Activated CD8-positive, alpha-beta memory T cell treated with anti-CD3 and anti-CD28 coated beads for 48 hours (primary cell): ENCODE measurements at regions not wholly inside any gene's neighbourhood (a gene's known extent, or its start where the extent isn't known, plus 50 kb on each side); places are given as distances from the start of the nearest gene placed in this dataset.

Experiments used
- DNase-seq, 3 experiments: peaks; one replicate each; pipeline ENCODE4 v3.0.0-alpha.2; 2020; ENCODE audit warnings: low read depth in 2 of 3, low spot score in 2 of 3

DNA sequence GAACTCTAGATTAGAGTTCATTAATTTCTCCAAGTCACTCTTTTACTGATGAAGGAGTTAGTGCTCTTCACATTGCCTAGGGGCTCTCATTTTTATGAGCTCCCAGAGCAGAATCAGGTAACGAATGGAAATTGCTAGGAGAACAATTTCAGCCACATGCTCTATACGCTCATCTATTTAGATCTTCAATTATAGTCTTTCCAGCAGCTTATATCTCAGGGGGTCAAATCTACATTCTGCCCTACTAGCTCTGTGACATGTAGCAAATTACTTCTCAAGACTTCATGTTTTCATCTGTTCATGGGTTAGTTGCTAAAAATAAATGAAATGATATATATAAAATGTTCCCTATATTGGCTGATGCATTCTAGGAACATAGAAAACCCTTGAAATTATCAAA, 183.6 kb downstream of the PLPP3 start:
- DNase-seq: no peak

DNA sequence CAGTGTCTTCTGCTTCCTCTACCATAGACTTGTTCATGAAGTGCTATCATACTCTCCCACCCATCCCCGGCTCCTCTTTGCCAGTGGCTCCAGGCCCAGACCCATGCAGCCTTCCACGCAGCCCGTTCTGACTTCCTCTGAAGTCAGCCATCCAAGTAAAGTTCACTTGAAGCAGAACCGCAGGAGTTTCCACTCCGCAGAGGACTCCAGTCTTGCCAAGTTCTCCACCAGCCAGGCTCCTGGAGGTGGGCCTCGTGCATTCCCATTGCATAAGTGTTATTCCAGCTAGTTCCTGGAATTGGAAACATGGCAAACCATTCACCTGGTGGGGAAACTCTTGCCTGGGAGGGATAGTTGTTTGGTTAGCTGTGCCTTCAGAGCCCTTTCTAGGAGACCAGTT, 185.1 kb downstream of the PLPP3 start:
- DNase-seq: no peak

DNA sequence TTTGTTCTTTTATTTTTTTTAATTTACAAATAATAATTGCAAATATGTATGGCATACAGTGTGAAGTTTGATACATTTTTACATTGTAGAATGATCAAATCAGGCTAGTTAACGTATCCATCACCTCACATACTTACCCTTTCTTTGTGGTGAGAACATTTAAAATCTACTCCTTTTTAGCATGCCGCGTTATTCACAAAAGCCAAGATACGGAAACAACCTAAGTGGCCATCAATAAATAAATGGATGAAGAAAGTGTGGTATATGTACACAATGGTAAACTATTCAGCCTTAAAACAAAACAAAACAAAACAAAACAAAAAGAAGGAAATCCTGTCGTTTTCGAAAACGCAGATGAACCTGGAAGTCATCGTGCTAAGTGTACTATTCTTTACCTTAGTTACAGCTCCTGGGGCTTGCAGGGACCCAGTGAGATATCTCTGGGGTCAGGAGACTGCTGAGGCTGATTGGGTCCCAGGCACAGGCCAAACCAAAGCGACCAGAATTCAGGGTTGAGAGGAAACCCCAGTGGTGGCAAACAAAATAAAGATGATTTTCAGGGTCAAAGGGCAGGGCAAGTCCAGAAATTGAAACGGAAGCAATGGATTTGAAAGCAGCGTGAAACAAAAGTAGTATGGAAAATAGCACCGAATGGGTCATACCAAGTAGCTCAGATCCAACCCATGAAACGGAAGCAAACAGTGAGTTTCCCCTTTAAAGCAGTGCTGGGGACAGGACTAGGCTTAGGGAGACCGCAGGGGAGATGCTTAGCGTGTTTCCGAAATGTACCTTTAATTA, 188.2 kb downstream of the PLPP3 start:
- no peak for DNase-seq

DNA sequence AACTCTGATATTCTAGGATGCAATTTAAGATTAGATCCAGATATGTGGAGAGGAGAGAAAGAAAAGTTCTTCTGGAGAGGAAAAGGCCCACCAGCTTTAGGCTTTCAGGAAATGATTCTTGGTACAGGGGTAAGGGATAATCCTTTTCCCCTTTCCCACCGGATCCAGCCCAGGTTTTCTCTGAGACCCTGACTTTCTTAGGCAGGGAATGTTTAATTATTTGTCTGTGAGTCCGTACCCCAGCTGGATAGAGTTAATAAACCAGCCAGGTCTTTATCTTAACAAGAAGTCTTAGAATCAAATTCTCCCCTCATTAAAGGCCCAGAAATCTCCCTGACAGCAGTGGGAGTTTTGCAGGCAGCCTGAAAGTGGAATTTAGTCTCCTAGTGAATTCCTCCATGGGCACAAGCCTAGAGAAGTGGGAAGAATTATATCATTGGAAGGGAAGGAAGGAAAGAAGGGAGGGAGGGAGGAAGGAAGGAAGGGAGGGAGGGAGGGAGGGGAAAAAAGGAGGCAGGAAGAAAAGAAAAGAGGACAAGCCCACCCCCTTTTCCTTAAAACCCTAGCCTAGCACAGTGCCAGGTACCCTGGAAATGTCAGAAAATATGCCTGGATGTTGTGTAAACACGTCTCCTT, 189.0 kb downstream of the PLPP3 start:
- no peak for DNase-seq

DNA sequence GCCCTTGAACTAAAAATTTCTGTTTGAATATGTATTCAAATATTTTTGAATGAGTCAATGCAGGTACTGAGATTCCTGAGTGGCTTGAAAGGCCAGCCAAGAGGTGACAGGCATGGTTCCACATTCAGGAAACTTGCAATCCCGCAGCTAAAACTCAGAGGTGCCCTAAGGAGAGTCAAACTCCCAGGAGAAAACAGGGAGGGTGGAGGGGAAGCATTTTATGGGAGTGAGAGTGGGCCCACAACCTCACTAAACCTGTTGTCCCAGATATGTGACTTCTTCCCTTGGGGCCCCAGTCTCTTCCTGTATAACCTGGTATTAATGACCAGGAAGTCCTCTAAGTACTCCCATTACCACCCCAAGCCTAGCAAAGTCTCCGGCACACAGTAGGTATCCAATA, 189.6 kb downstream of the PLPP3 start:
- no peak for DNase-seq

DNA sequence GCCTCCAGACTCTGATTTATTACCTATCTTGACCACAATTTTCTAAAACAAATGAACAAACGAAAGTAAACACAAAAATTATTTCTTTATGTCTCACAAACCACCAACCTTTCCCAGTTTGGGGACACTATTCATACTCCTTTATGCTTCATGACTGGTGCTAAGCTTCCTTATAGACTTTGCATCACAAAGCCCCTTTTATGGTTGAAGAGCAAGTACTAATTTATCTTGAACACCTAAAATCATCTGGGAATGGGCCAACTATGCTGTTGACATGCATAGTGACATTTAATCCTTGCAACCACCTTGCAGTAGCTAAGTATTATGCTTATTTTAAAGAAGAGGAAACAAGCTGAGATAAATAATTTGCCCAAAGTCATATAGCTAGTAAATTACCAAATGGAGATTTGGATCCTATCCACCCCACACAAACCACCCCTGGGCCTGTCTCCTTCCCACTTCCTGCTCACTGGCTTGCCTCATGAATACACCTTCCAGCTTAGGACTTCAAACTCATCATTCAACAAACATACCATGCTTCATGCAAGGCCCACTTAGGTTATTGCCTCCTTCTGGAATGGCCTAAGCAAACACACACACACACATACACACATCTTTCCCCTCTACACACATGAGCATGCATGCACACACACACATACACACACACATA, 192.2 kb downstream of the PLPP3 start:
- DNase-seq: no peak

DNA sequence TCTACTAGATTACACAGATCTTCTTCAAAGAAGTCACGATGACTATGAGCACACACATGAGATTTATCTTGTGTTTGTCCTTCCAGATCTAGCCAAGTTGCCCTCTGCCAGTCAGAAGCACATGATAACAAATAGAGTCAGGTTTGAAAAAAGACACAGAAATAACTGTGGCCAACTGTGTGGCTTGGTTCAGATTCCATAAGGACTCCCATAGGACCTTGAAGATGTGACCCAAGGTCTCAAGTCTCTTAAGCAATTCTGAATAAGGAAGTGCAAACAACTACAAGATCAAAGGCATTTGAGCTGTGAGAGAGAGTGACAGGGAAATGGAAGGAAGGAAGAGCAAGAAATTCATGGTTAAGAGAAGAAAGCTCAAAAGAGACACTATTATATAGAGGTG, 194.0 kb downstream of the PLPP3 start:
- DNase-seq: no peak

DNA sequence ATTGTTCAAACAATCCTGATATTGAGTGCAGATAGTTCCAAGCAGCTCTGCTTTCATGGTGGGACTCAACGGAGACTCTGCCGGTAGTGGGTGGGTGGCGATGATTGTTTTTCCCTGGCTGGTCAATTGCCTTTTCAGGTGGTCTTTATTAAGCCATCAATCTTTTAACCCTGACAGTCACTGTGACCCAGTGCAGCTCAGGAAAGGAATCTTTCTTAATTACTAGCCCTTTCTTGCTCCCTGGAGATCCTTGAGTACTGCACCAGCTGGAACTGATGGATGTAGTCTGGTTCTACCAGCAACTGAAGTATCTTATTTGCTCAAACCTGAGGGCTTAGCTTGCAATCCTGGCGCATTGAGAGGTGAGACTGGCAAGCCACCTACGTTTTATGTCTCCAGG, 196.4 kb downstream of the PLPP3 start:
- DNase-seq: no peak

DNA sequence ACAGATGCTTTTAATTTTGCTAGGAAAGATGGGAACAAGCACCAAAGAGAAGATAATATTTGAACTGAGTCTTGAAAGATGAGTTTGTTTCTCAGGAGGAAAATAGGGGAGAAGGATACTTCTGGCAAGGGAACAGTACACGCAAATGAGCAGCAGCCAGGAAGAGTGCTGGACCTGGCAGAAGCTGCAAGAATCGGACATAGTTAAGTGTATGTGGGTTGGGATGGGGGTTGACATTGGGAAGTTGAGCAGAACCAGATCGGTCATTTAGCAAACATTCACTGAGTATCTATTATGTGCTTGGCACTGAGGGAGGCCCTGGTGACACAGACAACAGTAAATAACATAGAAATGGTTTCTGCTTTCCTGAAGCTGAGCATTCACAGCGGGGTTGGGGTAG, 198.8 kb downstream of the PLPP3 start:
- no peak for DNase-seq

DNA sequence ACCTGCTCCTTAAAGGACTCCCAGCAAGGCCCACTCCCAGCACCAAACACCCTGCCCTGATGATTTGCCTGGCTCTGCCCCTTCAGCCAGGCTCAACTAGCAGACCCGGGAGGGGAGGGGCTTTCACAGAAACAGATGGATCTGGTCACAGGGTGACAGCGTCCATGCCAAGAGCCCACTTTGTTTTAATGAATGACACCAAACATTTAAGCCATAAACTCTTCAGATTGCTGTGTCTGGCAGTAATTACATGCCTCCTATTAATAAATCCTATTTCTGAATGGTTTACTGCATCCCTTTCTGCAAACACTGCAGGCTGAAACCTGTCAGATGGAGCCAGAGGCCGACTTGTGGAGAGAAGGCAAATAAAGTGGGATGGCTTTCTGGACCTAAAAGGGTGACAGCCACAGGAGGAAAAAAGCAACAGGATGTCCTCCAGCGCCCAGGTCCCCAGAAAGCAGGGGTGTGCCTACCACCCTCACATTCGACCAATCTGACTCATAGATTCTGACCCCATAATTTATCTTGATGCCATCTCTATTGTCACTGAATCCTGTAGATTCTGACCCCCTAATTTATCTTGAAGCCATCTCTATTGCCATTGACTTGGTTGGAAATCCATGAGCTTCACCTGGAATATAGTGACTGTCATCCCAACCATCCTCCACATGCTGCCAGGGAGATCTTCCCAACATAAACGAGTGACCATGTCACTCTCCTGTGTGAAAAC, 200.9 kb downstream of the PLPP3 start:
- DNase-seq: no peak

DNA sequence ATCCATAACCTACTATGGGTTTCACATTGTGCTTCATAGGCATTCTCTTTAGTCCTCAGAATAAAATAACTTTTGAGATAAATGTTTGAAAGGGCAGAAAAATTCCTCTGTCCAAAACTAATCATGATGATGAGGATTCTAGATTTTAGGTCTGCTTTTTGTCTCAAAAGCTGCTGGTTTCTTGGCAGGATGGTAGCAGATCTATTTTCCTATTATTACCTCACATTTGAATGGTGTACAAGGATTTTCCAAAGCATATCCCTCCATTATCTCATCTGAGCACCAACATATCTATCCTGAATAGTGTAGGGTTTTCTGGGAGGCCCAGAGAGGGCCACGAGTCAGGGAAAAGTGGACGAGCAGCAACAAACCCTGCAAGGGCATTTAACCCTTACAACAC, 201.9 kb downstream of the PLPP3 start:
- no peak for DNase-seq

DNA sequence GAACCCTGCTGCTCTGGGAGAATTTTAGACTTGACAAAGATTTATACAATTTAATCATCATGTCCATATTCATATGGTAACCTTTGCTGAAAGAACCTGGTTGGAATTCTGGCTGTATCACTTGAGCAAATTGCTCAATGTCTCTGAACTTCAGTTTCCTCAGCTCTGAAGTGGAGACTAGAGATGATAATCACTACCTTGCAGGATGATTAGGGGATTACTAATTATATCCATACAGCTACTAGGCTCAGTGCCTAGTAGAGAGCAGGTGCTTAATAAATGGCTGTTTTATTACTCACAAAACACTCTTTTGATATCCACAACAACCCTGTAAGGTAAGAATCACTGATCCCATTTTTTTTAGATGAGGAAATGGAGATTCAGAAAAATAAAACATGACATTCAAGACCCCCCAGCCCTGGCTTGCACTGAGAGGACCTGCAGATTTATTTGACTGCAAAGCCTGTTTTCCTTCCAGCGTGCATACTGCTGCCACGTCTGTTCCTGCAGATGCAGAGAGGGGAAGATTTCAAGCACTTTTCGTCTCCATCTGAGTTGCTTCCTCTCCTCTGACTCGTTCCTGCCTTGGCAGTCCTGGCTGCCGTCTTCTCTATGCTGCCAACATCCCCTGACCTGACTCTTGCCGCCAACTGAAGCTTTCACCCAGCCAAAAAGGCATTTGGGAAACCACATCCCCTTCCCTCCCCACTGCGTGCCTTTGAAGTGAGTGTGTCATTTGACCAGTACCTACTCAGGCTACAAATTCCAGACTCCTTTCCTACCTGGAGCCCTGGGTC, 203.0 kb downstream of the PLPP3 start:
- no peak for DNase-seq

DNA sequence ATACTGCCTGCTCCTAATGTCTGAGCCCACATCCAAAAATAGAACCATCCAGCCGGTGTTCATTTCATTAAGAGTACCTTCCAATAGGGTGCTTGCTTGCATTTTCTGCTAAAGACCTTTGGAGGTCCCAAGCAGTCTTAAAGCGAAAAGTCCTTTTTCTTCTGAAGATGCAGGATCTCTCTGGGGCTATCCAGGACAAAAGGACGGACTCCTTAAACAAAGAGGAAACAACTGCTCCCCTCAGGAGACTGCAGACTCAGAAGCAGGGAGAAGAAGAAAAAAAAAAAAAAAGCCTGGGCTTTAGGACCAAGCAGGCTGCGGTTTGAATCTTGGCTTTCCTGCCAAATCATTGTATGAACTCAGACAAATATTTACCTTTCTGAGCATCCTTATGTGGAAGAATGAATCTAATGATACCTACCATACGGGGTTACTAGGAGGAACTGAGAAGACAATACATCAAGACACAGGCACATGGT, 204.0 kb downstream of the PLPP3 start:
- no peak for DNase-seq

DNA sequence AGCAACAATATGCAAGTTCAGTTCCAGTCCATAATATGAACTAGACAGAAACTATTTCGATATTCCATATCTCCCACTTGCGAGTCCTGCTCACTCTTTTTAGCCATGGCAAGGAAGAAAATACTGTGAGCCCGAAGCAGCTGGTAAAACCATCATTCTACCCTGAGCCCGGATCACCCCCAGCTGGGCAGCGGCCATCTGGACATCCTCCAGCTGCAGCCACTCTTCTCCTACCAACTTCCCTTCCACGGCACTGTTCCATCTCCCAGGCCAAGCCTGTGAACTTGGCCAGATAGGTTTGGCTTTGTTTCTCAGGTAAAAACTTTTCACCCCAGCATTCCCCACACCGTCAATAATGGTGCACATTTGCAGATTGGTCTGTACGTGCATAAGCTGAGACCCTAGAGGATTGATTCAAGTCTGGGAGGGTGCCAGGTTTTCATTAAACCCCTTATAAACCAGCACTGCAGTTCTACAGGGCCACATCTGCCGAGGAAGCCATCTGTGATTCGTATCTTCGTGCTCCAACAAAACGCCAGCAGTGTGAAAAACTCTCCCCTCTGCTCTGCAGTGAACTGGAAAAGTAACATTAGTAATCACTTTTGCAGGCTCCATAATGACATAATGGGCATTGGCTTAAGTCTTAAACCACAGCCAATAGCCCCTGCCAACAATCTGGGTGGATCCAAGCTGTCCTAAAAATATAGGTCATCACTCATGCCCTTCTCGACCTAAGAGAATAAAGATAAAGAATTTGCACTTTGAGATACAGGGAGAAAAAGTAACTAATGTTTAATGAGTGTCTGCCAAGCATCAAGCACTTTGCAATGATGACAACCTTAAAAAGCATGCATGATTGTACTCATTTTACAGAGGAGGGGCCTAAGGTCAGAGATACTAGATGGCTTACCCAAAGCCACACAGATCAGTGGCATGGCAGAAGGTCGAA, 205.1 kb downstream of the PLPP3 start:
- DNase-seq: no peak

DNA sequence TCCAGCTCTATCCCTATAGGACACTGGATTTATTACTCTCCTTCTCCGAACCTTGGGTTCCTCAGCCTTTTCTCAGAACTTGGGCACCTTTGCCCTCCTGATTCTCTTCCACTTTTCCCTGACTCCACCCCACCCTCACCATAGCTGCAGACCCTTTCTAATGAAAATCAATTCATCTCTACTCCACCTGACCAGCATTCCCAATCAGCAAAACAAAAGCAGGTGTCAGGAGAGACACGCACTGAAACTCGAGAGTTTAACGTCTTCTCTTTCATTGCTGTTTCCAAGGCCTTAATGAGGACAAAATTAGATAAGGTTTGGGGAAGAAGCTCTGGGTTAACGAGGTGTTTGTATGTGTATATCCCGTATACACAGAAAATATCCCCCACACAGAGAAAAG, 208.8 kb downstream of the PLPP3 start:
- no peak for DNase-seq

DNA sequence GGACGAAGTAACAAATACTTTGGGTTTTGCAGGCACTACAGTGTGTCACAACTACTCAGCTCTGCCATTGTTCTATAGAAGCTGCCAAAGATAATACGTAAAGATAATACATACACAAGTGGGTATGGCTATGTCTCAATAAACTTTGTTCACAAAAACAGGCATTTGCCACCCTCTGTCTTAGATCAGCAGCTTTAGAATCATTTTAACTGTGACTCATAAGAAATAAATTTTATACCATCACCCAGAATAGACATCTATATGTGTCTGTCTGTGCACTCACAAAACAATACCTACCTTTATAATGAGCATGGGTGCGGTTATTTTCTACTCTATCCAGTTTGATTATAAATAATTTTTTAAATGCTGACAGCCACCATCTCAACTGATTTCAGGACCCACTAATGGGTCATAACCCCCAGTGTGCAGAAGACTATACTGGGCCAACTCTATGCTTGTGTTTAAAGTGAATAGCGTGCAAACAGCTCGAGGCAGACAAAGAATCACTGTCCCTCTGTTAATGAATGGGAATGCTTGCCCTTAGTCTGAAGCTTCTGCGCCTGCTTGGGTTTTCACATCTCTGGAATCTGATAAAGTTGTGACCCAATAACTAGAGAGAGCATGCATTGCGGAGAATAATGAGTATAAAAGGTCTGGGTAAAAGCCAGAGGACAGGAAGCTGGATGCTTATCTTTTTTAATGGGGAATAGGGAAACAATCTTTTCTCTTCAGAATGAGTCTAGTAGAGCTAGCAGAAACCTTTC, 216.2 kb downstream of the PLPP3 start:
- DNase-seq: no peak

DNA sequence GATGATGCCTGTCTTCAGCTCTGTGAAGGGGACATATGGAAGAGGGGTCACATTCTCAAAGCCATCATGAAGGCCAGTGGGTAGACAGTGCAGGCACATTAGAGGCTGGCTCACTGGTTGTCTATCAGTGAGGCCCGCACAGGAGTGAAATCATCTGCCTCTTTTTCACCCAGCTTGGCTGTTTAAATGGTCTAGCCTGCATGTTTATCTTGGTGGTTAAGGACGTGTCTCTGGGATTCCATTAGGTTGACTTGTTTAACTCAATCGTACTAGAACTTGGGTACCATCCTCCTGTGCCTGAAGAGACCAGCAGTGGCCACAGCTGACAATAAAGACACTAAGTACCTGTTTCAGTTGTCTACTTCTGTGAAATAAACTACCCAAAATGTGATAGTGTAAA, 219.3 kb downstream of the PLPP3 start:
- DNase-seq: no peak

DNA sequence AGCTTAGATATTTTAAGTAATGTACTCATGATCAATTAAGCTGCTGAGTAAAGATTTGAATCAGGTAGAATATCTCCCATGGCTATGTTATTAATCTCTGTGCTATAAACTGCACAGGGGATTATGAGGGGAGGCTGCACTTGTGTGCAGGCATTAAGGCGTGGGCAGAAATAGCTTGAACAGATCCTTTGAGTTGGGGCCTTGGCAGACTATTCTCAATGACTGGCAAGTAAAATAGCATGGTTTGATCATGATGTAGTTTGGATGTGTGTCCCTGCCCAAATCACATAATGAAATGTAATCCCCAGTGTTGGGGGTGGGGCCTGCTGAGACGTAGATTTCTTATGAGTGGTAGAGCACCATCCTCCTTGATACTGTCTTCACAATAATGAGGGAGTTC, 220.3 kb downstream of the PLPP3 start:
- no peak for DNase-seq
